ENCODE measurements at regions not wholly inside any gene's neighbourhood (a gene's known extent, or its start where the extent isn't known, plus 50 kb on each side); places are given as distances from the start of the nearest gene placed in this dataset.

GRCh38 chr4:96264941-96265463 lies 425.1 kb downstream of the PDHA2 start:
- no peak for DNase-seq (ENCODE audit: low read depth)
- H3K4me3 ChIP-seq (ENCODE audit: low read depth, low read length), result no peak overlapping the region
- TF ChIP-seq, protein P1, sequence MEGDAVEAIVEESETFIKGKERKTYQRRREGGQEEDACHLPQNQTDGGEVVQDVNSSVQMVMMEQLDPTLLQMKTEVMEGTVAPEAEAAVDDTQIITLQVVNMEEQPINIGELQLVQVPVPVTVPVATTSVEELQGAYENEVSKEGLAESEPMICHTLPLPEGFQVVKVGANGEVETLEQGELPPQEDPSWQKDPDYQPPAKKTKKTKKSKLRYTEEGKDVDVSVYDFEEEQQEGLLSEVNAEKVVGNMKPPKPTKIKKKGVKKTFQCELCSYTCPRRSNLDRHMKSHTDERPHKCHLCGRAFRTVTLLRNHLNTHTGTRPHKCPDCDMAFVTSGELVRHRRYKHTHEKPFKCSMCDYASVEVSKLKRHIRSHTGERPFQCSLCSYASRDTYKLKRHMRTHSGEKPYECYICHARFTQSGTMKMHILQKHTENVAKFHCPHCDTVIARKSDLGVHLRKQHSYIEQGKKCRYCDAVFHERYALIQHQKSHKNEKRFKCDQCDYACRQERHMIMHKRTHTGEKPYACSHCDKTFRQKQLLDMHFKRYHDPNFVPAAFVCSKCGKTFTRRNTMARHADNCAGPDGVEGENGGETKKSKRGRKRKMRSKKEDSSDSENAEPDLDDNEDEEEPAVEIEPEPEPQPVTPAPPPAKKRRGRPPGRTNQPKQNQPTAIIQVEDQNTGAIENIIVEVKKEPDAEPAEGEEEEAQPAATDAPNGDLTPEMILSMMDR (IDR thresholded peaks at IDR 0.05; ENCODE audit: low read depth, low read length, missing control alignments), result no peak

DNA sequence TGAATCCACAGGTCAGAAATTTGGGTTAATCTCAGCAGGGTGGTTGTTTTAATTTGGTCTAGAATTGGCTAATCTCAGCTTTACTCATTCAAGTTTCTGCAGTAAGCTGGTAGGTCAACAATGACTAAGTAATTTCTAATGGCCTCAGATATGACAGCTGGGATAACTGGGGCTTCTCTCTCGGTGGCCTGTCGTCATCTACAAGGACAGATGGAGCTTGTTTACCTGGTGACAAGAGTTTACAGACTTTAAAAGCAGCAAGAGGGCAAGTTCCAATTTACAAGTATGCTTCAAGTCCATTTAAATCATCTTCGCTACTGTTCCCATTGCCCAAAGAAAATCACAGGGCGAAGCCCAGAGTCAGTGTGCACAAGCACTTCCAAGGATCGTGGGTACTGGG lies 453.9 kb downstream of the PDHA2 start:
- TF ChIP-seq, protein P1 (IDR thresholded peaks at IDR 0.05; ENCODE audit: low read depth, low read length, missing control alignments), result no peak
- no peak overlapping the region for H3K4me3 ChIP-seq (ENCODE audit: low read depth, low read length)
- no peak for DNase-seq (ENCODE audit: low read depth)

- H3K4me3 ChIP-seq (ENCODE audit: low read depth, low read length), result no peak overlapping the region
- DNase-seq (ENCODE audit: low read depth), result no peak
- TF ChIP-seq, protein P1 (IDR thresholded peaks at IDR 0.05; ENCODE audit: low read depth, low read length, missing control alignments), result no peak
Observed at GRCh38 chr4:96295143-96295741, 455.3 kb downstream of the PDHA2 start.

DNA sequence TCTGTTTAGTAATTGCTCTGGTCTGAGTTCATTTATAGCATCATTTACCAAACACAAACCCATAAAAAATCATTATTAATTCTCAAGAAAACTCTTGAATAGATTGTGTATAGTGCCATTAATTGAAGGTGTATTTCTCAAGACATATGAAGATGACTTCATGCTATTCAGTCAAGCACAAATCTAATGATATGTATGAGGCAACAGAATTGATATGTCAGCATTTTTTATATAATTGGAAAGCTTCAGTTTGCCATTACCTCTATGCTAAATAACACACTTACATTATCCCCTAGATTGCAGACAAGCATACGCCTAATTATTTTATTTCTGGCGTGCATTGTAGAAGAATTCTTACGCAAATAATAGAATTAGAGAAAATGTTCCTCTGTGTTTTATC lies 461.8 kb downstream of the PDHA2 start:
- TF ChIP-seq, protein P1 (IDR thresholded peaks at IDR 0.05; ENCODE audit: low read depth, low read length, missing control alignments), result no peak
- no peak for DNase-seq (ENCODE audit: low read depth)
- no peak overlapping the region for H3K4me3 ChIP-seq (ENCODE audit: low read depth, low read length)

DNA sequence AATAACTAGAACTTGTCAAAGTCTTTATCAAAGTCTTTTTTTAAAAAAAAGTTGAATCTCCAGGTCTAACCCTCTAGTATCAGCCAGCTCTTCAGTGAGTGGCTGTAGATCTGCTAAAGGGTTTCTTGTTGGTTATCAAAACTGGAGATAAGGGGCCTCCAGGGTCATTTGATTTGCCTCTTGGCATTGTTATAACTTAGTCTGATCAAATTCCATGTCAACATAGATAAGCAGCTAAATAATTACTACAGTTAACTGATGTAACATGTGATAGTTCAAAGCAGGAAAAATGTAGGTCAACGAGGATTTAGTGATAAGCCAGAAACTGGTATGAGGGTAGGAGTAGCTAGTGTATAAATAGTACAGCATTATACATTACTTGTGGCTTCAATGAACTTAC lies 465.1 kb downstream of the PDHA2 start:
- no peak overlapping the region for H3K4me3 ChIP-seq (ENCODE audit: low read depth, low read length)
- DNase-seq (ENCODE audit: low read depth), result no peak
- TF ChIP-seq, protein P1 (IDR thresholded peaks at IDR 0.05; ENCODE audit: low read depth, low read length, missing control alignments), result no peak

- H3K4me3 ChIP-seq (ENCODE audit: low read depth, low read length), result no peak overlapping the region
- TF ChIP-seq, protein P1 (IDR thresholded peaks at IDR 0.05; ENCODE audit: low read depth, low read length, missing control alignments), result no peak
- DNase-seq (ENCODE audit: low read depth), result no peak
Observed at GRCh38 chr4:96312046-96312685, 472.3 kb downstream of the PDHA2 start.

GRCh38 chr4:96315815-96316214 lies 475.9 kb downstream of the PDHA2 start:
- no peak for DNase-seq (ENCODE audit: low read depth)
- TF ChIP-seq, protein P1 (IDR thresholded peaks at IDR 0.05; ENCODE audit: low read depth, low read length, missing control alignments), result no peak
- no peak overlapping the region for H3K4me3 ChIP-seq (ENCODE audit: low read depth, low read length)

All from GM12864 (cell line).